GM06990 (cell line): ENCODE measurements at regions not wholly inside any gene's neighbourhood (a gene's known extent, or its start where the extent isn't known, plus 50 kb on each side); places are given as distances from the start of the nearest gene placed in this dataset.

Source experiments
- DNase-seq: peaks from one replicate; pipeline ENCODE4 v3.0.0-alpha.2; 2011; ENCODE audit not compliant: insufficient read length; ENCODE audit errors: extremely low read depth
- H3K27me3 ChIP-seq: replicated peaks from 2 replicates; pipeline ENCODE4 v1.6.0; 2011; ENCODE audit warnings: low read length; ENCODE audit not compliant: control insufficient read depth, insufficient read depth
- H3K36me3 ChIP-seq: 2 replicates; pipeline ENCODE4 v1.5.1; 2011; ENCODE audit warnings: low read length; ENCODE audit not compliant: control insufficient read depth, insufficient read depth
- H3K4me3 ChIP-seq: replicated peaks from 2 replicates; pipeline ENCODE4 v1.5.1; 2011; ENCODE audit warnings: low read depth, mild to moderate bottlenecking, control low read depth, low read length
- TF ChIP-seq, protein P1 (sequence below): IDR thresholded peaks from 2 replicates; pipeline ENCODE4 v1.5.1; 2011; ENCODE audit warnings: low read length, control low read depth, mild to moderate bottlenecking, inconsistent platforms; ENCODE audit not compliant: insufficient read depth, poor library complexity, severe bottlenecking

DNA sequence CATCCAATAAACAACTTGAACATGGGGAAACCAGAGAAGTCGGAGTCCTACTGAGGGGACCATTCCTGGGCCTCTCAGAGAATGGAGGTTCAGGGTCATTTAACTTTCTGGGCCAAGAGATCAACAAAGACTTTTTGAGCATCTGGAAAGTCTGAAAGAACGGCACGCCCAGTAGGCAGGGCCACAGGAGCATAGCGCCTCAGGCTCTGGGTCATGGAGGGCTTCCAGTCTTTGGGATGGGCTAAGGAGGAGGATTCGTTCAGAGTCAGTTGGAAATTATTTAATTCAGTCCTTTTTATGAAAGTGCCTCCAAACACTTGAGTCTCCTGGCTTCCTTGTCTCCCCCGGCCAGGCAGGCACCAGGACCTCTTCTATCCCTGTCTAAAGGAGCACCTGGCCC lies 101.1 kb upstream of the GLI2 start:
- TF ChIP-seq, protein P1, sequence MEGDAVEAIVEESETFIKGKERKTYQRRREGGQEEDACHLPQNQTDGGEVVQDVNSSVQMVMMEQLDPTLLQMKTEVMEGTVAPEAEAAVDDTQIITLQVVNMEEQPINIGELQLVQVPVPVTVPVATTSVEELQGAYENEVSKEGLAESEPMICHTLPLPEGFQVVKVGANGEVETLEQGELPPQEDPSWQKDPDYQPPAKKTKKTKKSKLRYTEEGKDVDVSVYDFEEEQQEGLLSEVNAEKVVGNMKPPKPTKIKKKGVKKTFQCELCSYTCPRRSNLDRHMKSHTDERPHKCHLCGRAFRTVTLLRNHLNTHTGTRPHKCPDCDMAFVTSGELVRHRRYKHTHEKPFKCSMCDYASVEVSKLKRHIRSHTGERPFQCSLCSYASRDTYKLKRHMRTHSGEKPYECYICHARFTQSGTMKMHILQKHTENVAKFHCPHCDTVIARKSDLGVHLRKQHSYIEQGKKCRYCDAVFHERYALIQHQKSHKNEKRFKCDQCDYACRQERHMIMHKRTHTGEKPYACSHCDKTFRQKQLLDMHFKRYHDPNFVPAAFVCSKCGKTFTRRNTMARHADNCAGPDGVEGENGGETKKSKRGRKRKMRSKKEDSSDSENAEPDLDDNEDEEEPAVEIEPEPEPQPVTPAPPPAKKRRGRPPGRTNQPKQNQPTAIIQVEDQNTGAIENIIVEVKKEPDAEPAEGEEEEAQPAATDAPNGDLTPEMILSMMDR: no peak
- no peak overlapping the region for H3K4me3 ChIP-seq

GRCh38 chr2:120635146-120635545 lies 100.5 kb upstream of the GLI2 start:
- no peak for DNase-seq
- Histone ChIP-seq H3K4me3 (no peak overlapping the region), H3K36me3 (no peaks in the 10 kb centered on the region), H3K27me3 (no peaks in the 10 kb centered on the region)
- TF ChIP-seq, protein P1: no peak

More for the DNA sequence above, 101.1 kb upstream of the GLI2 start:
- no peaks in the 10 kb centered on the region for H3K36me3 ChIP-seq
- H3K27me3 ChIP-seq: no peaks in the 10 kb centered on the region
- DNase-seq: no peak

DNA sequence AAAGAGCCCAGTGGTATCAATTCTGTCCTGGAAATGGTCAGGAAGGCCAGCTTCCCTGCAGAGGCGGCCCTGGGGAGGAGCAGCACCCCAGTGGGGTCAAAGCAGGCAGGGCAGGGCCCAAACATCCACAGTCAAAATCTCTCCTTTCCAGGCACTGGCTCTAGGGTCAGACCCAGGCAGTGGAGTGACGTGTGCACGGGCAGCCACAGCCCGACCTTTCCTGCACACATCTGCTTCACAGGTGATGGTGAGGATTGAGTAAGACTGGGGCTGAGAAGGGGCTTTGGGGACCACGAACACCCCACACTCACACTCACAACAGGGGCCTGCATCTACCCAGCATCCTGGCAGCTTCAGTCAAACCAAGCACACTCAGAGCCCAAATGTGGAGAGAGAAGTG lies 97.8 kb upstream of the GLI2 start:
- Histone ChIP-seq H3K27me3 (no peaks in the 10 kb centered on the region; the same call in 1 of the 2 replicates), H3K36me3 (no peaks in the 10 kb centered on the region), H3K4me3 (no peak overlapping the region)
- TF ChIP-seq, protein P1: no peak
- no peak for DNase-seq

- Histone ChIP-seq H3K27me3 (no peaks in the 10 kb centered on the region; the same call in 1 of the 2 replicates), H3K4me3 (no peak overlapping the region), H3K36me3 (no peaks in the 10 kb centered on the region)
- TF ChIP-seq, protein P1: no peak
- DNase-seq: no peak
Observed at GRCh38 chr2:120638450-120638849, 97.2 kb upstream of the GLI2 start.

- Histone ChIP-seq H3K36me3 (no peaks in the 10 kb centered on the region), H3K27me3 (no peaks in the 10 kb centered on the region; the same call in 1 of the 2 replicates), H3K4me3 (no peak overlapping the region)
- DNase-seq: no peak
- TF ChIP-seq, protein P1: no peak
Observed at GRCh38 chr2:120641366-120641771, 94.3 kb upstream of the GLI2 start.

DNA sequence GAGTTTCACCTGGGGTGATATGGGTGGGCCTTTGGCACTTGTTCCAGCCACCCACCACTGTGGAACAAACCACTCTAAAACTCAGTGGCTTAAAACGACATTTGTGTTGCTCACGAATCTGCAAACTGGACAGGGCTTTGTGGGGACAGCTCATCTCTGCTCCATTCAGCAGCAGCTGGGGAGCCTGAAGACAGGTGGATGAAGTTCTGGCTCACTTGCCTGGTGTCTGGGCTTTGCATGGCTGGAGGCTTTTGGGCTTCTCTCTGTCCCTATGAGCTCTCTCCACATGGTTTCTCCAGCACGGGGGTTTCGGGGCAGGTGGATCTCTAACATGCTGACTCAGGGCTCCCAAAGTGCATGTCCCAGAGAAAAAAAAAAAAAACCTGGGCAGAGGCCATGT lies 93.0 kb upstream of the GLI2 start:
- TF ChIP-seq, protein P1: no peak
- no peak for DNase-seq

More for the DNA sequence above, 93.0 kb upstream of the GLI2 start:
- Histone ChIP-seq H3K27me3 (no peaks in the 10 kb centered on the region; the same call in 1 of the 2 replicates), H3K4me3 (no peak overlapping the region), H3K36me3 (no peaks in the 10 kb centered on the region)
